ENCODE measurements at regions not wholly inside any gene's neighbourhood (a gene's known extent, or its start where the extent isn't known, plus 50 kb on each side); places are given as distances from the start of the nearest gene placed in this dataset.

GRCh38 chr3:30527720-30528119 is 78.7 kb upstream of the TGFBR2 start:
- TF ChIP-seq CTCF (IDR thresholded peaks at IDR 0.05; ENCODE audit: poor library complexity, severe bottlenecking) (no peak), EP300 (conservative IDR thresholded peaks at IDR 0.05; ENCODE audit: poor library complexity, severe bottlenecking) (no peak), SMC3 (conservative IDR thresholded peaks at IDR 0.05; ENCODE audit: poor library complexity) (no peak), EZH2 (IDR thresholded peaks at IDR 0.05; ENCODE audit: borderline replicate concordance, insufficient read depth, low read length, poor library complexity, severe bottlenecking) (no peak), POLR2AphosphoS5 (IDR thresholded peaks at IDR 0.05) (no peak)
- TF ChIP-seq, protein P1, sequence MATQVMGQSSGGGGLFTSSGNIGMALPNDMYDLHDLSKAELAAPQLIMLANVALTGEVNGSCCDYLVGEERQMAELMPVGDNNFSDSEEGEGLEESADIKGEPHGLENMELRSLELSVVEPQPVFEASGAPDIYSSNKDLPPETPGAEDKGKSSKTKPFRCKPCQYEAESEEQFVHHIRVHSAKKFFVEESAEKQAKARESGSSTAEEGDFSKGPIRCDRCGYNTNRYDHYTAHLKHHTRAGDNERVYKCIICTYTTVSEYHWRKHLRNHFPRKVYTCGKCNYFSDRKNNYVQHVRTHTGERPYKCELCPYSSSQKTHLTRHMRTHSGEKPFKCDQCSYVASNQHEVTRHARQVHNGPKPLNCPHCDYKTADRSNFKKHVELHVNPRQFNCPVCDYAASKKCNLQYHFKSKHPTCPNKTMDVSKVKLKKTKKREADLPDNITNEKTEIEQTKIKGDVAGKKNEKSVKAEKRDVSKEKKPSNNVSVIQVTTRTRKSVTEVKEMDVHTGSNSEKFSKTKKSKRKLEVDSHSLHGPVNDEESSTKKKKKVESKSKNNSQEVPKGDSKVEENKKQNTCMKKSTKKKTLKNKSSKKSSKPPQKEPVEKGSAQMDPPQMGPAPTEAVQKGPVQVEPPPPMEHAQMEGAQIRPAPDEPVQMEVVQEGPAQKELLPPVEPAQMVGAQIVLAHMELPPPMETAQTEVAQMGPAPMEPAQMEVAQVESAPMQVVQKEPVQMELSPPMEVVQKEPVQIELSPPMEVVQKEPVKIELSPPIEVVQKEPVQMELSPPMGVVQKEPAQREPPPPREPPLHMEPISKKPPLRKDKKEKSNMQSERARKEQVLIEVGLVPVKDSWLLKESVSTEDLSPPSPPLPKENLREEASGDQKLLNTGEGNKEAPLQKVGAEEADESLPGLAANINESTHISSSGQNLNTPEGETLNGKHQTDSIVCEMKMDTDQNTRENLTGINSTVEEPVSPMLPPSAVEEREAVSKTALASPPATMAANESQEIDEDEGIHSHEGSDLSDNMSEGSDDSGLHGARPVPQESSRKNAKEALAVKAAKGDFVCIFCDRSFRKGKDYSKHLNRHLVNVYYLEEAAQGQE (IDR thresholded peaks at IDR 0.05; ENCODE audit: borderline replicate concordance): no peak

Data from neural cell (in vitro differentiated cells).